ENCODE measurements at regions not wholly inside any gene's neighbourhood (a gene's known extent, or its start where the extent isn't known, plus 50 kb on each side); places are given as distances from the start of the nearest gene placed in this dataset.
"Not testable (repeated sequence)": the region's sequence is repeated elsewhere in the genome, so short reads cannot be mapped to it uniquely, and the experiment has no call there.

- no peak for DNase-seq
These were observed 1489.8 kb upstream of the C9orf72 start for GRCh38 chr9:29063031-29063430.

GRCh38 chr9:29066141-29066640 lies 1492.9 kb upstream of the C9orf72 start:
- no peak for DNase-seq

GRCh38 chr9:29068461-29068860 lies 1495.2 kb upstream of the C9orf72 start:
- no peak for DNase-seq

- no peak for DNase-seq
These were observed 1496.1 kb upstream of the C9orf72 start for GRCh38 chr9:29069376-29069775.

GRCh38 chr9:29078063-29078666 lies 1504.9 kb upstream of the C9orf72 start:
- no peak for DNase-seq

GRCh38 chr9:29100762-29101161 lies 1527.5 kb upstream of the C9orf72 start:
- DNase-seq: no peak

GRCh38 chr9:29104166-29104565 lies 1530.9 kb upstream of the C9orf72 start:
- DNase-seq: not testable (repeated sequence)

- DNase-seq: no peak
These were observed 1545.3 kb upstream of the C9orf72 start for GRCh38 chr9:29118555-29118954.

GRCh38 chr9:29126783-29127182 lies 1553.5 kb upstream of the C9orf72 start:
- no peak for DNase-seq

GRCh38 chr9:29129763-29130162 lies 1556.5 kb upstream of the C9orf72 start:
- DNase-seq: no peak

- no peak for DNase-seq
These were observed 1571.2 kb upstream of the C9orf72 start for GRCh38 chr9:29144476-29144875.

- DNase-seq: no peak
These were observed 1577.3 kb upstream of the C9orf72 start for GRCh38 chr9:29150606-29151005.

- DNase-seq: no peak
These were observed 1587.6 kb upstream of the C9orf72 start for GRCh38 chr9:29160763-29161353.

GRCh38 chr9:29174136-29174535 lies 1600.9 kb upstream of the C9orf72 start:
- no peak for DNase-seq

GRCh38 chr9:29176231-29176630 lies 1603.0 kb upstream of the C9orf72 start:
- no peak for DNase-seq

GRCh38 chr9:29176786-29177185 lies 1603.5 kb upstream of the C9orf72 start:
- DNase-seq: no peak

- DNase-seq: no peak
These were observed 1610.7 kb upstream of the C9orf72 start for GRCh38 chr9:29183971-29184370.

GRCh38 chr9:29188771-29189170 lies 1615.5 kb upstream of the C9orf72 start:
- DNase-seq: not testable (repeated sequence)

- not testable (repeated sequence) for DNase-seq
These were observed 1615.9 kb upstream of the C9orf72 start for GRCh38 chr9:29189221-29189620.

GRCh38 chr9:29198861-29199260 lies 1625.6 kb upstream of the C9orf72 start:
- no peak for DNase-seq

- DNase-seq: no peak
These were observed 1626.7 kb upstream of the C9orf72 start for GRCh38 chr9:29199975-29200374.

- DNase-seq: no peak
These were observed 1627.4 kb upstream of the C9orf72 start for GRCh38 chr9:29200650-29201049.

GRCh38 chr9:29203244-29203930 lies 1630.1 kb upstream of the C9orf72 start:
- no peak for DNase-seq

GRCh38 chr9:29208670-29209069 lies 1635.4 kb upstream of the C9orf72 start:
- no peak for DNase-seq

All from NCI-H2107 (cell line).